Breast epithelium (tissue), 4 donors: ENCODE measurements at regions not wholly inside any gene's neighbourhood (a gene's known extent, or its start where the extent isn't known, plus 50 kb on each side); places are given as distances from the start of the nearest gene placed in this dataset.
"Not testable (repeated sequence)": the region's sequence is repeated elsewhere in the genome, so short reads cannot be mapped to it uniquely, and the experiment has no call there.

Experiments
- DNase-seq, 2 donors: peaks; one replicate each; pipeline ENCODE4 v3.0.0-alpha.2; 2019; ENCODE audit warnings: low spot score in 2 of 2
- H3K27ac ChIP-seq, 2 donors: fragments of 200-600 bp; sonication (generic) in 1 of 2; one replicate each; pipeline ENCODE4 v1.5.1; 2016 to 2019; ENCODE audit warnings: mild to moderate bottlenecking in 1 of 2
- H3K27me3 ChIP-seq, 2 donors: fragments of 200-600 bp; sonication (generic) in 1 of 2; one replicate each; pipeline versions ENCODE4 v1.5.1 to v1.6.0; 2017 to 2019; ENCODE audit warnings: control low read depth in 1 of 2, mild to moderate bottlenecking in 1 of 2
- H3K36me3 ChIP-seq: fragments of 200-600 bp; one replicate; pipeline ENCODE4 v1.5.1; 2019
- H3K4me1 ChIP-seq, 2 donors: fragments of 200-600 bp; sonication (generic); one replicate each; pipeline ENCODE4 v1.5.1; 2016 to 2019; ENCODE audit warnings: control low read depth in 1 of 2
- H3K4me3 ChIP-seq, 3 donors: fragments of 200-600 bp; sonication (generic); 1 replicate in 2 of 3; 2 replicates in 1 of 3; pipeline ENCODE4 v1.5.1; 2016 to 2019; ENCODE audit warnings: mild to moderate bottlenecking in 3 of 3, moderate library complexity in 2 of 3
- H3K9me3 ChIP-seq, 2 donors: fragments of 200-600 bp; sonication (generic) in 1 of 2; one replicate each; pipeline ENCODE4 v1.5.1; 2016 to 2019; ENCODE audit warnings: control low read depth in 1 of 2
- POLR2A ChIP-seq: fragments of 450-650 bp; IDR thresholded peaks from one replicate; pipeline ENCODE4 v1.6.1; 2016; ENCODE audit warnings: antibody characterized with exemption, mild to moderate bottlenecking, moderate library complexity
- POLR2AphosphoS5 ChIP-seq, 3 donors: sonication (generic); formaldehyde crosslinking; IDR thresholded peaks; one replicate each; pipeline ENCODE4 v1.6.1; 2017; ENCODE audit warnings: antibody characterized with exemption in 3 of 3
- intact Hi-C: fragments of 100-400 bp; cut with DNase I; formaldehyde crosslinking; loops from one replicate; pipeline ENCODE4 v1.15.1; 2023; ENCODE audit warnings: low total_unique reads
- TF ChIP-seq, protein P1 (sequence below), 3 donors: fragments of 450-650 bp; IDR thresholded peaks; one replicate each; pipeline ENCODE4 v1.5.1; 2016 to 2017; ENCODE audit warnings: antibody characterized with exemption in 3 of 3, mild to moderate bottlenecking in 3 of 3, moderate library complexity in 3 of 3

DNA sequence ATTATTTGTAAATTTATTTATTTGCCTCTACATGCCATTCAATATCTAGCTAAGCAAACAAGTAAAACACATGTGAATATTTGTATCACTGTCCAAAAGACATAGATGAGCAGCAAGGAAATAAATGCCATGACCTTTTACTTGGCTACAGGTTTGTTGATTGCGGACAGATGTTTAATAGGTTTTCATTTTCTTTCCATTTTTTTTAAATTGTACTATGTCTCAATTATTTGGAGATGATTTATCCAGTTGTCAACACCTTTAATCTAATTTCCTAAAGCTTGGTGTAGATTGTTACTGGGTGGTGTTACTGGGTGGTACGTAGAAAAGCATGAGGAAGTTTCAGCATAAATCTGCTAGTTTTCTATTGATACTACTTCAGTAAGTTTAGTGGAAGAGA, 560.6 kb upstream of the SPRY2 start:
- DNase-seq = no peak
- intact Hi-C loops = no loop called here

DNA sequence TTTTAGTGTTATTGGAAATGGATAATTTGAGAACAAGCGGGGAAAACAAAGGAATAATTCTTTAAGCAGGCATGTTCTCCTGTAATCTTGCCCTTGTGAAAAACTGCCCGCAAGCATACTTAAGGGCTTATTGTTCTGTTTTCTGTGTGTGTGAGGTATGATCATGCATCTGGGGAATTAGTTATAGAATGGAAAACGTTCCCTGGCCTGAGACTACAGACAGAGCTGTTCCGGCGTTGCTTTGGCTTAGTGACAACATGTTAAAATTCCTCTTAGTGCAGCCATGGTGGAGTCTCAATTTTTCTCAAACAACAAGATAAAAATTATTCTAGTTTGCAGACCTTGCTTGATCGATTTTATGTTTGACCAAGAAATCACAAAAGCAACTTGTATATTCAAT, 560.2 kb upstream of the SPRY2 start:
- Histone ChIP-seq H3K9me3 (no peaks in the 10 kb centered on the region), H3K4me3 (no peak overlapping the region), H3K27ac (peak overlapping the region in 1 of 2 donors; percentile 53), H3K27me3 (no peaks in the 10 kb centered on the region), H3K4me1 (no peaks in the 10 kb centered on the region), H3K36me3 (no peaks in the 10 kb centered on the region)
- no peak for DNase-seq
- TF ChIP-seq, protein P1, sequence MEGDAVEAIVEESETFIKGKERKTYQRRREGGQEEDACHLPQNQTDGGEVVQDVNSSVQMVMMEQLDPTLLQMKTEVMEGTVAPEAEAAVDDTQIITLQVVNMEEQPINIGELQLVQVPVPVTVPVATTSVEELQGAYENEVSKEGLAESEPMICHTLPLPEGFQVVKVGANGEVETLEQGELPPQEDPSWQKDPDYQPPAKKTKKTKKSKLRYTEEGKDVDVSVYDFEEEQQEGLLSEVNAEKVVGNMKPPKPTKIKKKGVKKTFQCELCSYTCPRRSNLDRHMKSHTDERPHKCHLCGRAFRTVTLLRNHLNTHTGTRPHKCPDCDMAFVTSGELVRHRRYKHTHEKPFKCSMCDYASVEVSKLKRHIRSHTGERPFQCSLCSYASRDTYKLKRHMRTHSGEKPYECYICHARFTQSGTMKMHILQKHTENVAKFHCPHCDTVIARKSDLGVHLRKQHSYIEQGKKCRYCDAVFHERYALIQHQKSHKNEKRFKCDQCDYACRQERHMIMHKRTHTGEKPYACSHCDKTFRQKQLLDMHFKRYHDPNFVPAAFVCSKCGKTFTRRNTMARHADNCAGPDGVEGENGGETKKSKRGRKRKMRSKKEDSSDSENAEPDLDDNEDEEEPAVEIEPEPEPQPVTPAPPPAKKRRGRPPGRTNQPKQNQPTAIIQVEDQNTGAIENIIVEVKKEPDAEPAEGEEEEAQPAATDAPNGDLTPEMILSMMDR (IDR thresholded peaks at IDR 0.05) = no peak
- TF ChIP-seq POLR2A (no peak), POLR2AphosphoS5 (IDR thresholded peaks at IDR 0.05) (no peak)
- intact Hi-C loops = no loop called here

More for the DNA sequence above, 560.6 kb upstream of the SPRY2 start:
- Histone ChIP-seq H3K4me1 (no peaks in the 10 kb centered on the region), H3K36me3 (no peaks in the 10 kb centered on the region), H3K9me3 (no peaks in the 10 kb centered on the region), H3K4me3 (no peak overlapping the region), H3K27me3 (no peaks in the 10 kb centered on the region), H3K27ac (no peak overlapping the region)
- no peak for TF ChIP-seq POLR2A
- no peak for TF ChIP-seq POLR2AphosphoS5 (IDR thresholded peaks at IDR 0.05)
- TF ChIP-seq, protein P1 (IDR thresholded peaks at IDR 0.05) = no peak

DNA sequence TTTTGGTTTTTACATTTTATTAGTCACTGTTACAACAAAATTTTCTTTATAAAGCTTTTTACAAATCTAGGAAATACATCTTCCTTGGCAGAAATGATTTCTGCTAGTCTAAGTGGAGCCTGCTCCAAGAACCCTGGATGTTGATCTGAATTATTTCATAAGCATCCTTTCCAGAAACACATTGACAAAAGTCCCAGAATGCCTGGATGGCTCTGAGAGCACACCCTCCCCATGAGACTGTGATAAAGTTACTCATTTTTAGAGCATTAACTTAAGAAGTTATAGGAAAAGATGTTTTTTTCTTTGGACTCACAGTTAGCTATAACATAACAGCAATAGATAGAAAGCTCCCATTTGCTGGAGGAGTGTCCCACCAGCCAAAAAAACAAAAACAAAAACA, 559.6 kb upstream of the SPRY2 start:
- Histone ChIP-seq H3K36me3 (no peaks in the 10 kb centered on the region), H3K4me1 (no peaks in the 10 kb centered on the region), H3K4me3 (no peak overlapping the region), H3K27me3 (no peaks in the 10 kb centered on the region), H3K9me3 (no peaks in the 10 kb centered on the region), H3K27ac (no peak overlapping the region)
- DNase-seq = no peak
- no peak for TF ChIP-seq POLR2AphosphoS5 (IDR thresholded peaks at IDR 0.05)
- TF ChIP-seq POLR2A = no peak
- TF ChIP-seq, protein P1 (IDR thresholded peaks at IDR 0.05) = no peak
- intact Hi-C loops = no loop called here

DNA sequence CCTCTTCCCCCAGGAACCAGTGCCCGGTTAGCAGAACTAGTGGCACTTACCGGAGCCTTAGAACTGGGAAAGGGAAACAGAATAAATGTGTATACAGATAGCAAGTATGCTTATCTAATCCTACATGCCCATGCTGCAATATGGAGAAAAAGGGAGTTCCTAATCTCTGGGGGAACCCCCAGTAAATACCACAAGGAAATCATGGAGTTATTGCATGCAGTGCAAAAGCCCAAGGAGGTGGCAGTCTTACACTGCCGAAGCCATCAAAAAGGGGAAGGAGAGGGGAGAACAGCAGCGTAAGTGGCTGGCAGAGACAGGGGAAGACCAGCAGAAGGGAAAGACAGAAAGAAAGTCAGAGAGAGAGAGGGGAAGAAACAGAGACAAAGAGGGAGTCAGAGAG, 556.7 kb upstream of the SPRY2 start:
- not testable (repeated sequence) for H3K27me3 ChIP-seq, H3K27ac ChIP-seq, H3K36me3 ChIP-seq, H3K9me3 ChIP-seq, H3K4me3 ChIP-seq, DNase-seq, H3K4me1 ChIP-seq
- intact Hi-C loops = loop anchor here (2.0 kb wide), 1 partner anchor 33 kb away; no protein-coding TSS in a partner anchor

DNA sequence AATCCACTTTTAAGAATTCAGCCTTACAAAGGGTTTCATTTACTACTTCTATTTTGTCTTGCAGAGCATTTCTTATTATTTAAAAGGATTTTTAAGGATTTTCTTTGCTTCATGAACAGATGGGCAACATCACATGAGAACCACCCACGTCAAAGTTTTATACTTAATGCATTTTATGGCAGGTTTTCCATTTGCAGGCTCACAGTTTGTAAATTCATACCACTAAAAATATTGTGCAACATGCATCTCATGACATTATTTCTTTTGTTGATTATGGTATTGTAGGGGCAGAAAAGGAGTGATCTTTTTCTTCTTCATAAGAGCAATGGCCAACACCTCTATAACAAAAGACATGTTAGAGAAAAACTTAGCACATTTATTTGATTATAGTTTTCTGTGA, 554.0 kb upstream of the SPRY2 start:
- intact Hi-C loops = no loop called here
- TF ChIP-seq, protein P1 (IDR thresholded peaks at IDR 0.05) = no peak
- TF ChIP-seq POLR2A (no peak), POLR2AphosphoS5 (IDR thresholded peaks at IDR 0.05) (no peak)
- Histone ChIP-seq H3K27me3 (no peaks in the 10 kb centered on the region), H3K4me1 (no peaks in the 10 kb centered on the region), H3K36me3 (no peaks in the 10 kb centered on the region), H3K4me3 (no peak overlapping the region), H3K9me3 (no peaks in the 10 kb centered on the region), H3K27ac (no peak overlapping the region)
- DNase-seq = no peak

DNA sequence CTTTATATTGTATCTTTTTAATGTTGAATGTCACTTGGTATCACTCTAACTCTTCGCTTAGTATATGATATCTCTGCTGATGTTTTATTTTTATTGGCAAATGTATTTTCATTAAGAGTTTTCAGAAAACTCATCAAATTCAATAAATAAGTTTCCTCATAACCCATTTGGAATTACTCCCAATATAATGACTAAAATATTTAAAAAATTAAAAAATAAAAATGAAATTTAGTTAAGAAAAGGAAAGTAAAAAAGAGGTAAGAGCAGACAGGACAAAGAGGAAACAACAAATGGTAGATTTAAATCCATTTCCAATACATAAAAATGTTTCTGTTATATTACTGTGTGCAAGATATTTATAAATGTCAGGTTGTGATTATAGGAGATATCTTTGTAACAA, 548.9 kb upstream of the SPRY2 start:
- intact Hi-C loops = no loop called here
- Histone ChIP-seq H3K27me3 (no peaks in the 10 kb centered on the region), H3K4me1 (no peaks in the 10 kb centered on the region), H3K27ac (no peak overlapping the region), H3K9me3 (no peaks in the 10 kb centered on the region), H3K4me3 (no peak overlapping the region), H3K36me3 (no peaks in the 10 kb centered on the region)
- no peak for TF ChIP-seq POLR2AphosphoS5 (IDR thresholded peaks at IDR 0.05)
- TF ChIP-seq, protein P1 (IDR thresholded peaks at IDR 0.05) = no peak
- TF ChIP-seq POLR2A = no peak
- no peak for DNase-seq
